Hepatocyte (in vitro differentiated cells): ENCODE measurements at regions not wholly inside any gene's neighbourhood (a gene's known extent, or its start where the extent isn't known, plus 50 kb on each side); places are given as distances from the start of the nearest gene placed in this dataset. TPM values are rescaled to one million over a fixed set of nuclear protein-coding genes. Genes with fewer than 3 reads are reported as not detected.

Experiments
- DNase-seq: peaks from one replicate; pipeline ENCODE4 v3.0.0-alpha.2; 2016; ENCODE audit warnings: low spot score
- H2AFZ ChIP-seq: fragments of 200-600 bp; sonication (generic); 2 replicates; pipeline ENCODE4 v1.6.0; 2016; ENCODE audit warnings: antibody characterized with exemption, mild to moderate bottlenecking
- H3K27ac ChIP-seq: fragments of 200-600 bp; sonication (generic); 2 replicates; pipeline ENCODE4 v1.5.1; 2016; ENCODE audit warnings: mild to moderate bottlenecking
- H3K27me3 ChIP-seq: fragments of 200-600 bp; sonication (generic); 2 replicates; pipeline ENCODE4 v1.6.1; 2016
- H3K36me3 ChIP-seq: fragments of 200-600 bp; sonication (generic); replicated peaks from 2 replicates; pipeline ENCODE4 v1.5.1; 2016; ENCODE audit warnings: low read depth; ENCODE audit not compliant: insufficient read depth
- H3K4me1 ChIP-seq: fragments of 200-600 bp; sonication (generic); 2 replicates; pipeline ENCODE4 v1.5.1; 2016; ENCODE audit warnings: mild to moderate bottlenecking, moderate library complexity; ENCODE audit not compliant: insufficient read depth
- H3K4me2 ChIP-seq: fragments of 200-600 bp; sonication (generic); 2 replicates; pipeline ENCODE4 v1.6.0; 2016
- H3K4me3 ChIP-seq: fragments of 200-600 bp; sonication (generic); 2 replicates; pipeline ENCODE4 v1.5.1; 2016; ENCODE audit warnings: mild to moderate bottlenecking
- H3K79me2 ChIP-seq: fragments of 200-600 bp; sonication (generic); 2 replicates; pipeline ENCODE4 v1.6.0; 2017; ENCODE audit warnings: mild to moderate bottlenecking
- H3K9me2 ChIP-seq: fragments of 200-600 bp; sonication (generic); replicated peaks from 2 replicates; pipeline ENCODE4 v1.6.0; 2017; ENCODE audit warnings: mild to moderate bottlenecking; ENCODE audit not compliant: insufficient read depth
- H3K9me3 ChIP-seq: fragments of 200-600 bp; sonication (generic); 2 replicates; pipeline ENCODE4 v1.5.1; 2016; ENCODE audit warnings: low read depth, mild to moderate bottlenecking
- H4K20me1 ChIP-seq: fragments of 200-600 bp; sonication (generic); 2 replicates; pipeline ENCODE4 v1.6.0; 2016; ENCODE audit warnings: mild to moderate bottlenecking; ENCODE audit not compliant: insufficient read depth, poor library complexity, severe bottlenecking
- EZH2 ChIP-seq: fragments of 200-600 bp; sonication (generic); IDR thresholded peaks from 2 replicates; pipeline ENCODE4 v1.6.1; 2016; ENCODE audit warnings: antibody characterized with exemption, mild to moderate bottlenecking, borderline replicate concordance
- EZH2phosphoT487 ChIP-seq: fragments of 200-600 bp; sonication (generic); IDR thresholded peaks from one replicate; pipeline ENCODE4 v1.6.1; 2018; ENCODE audit warnings: antibody characterized with exemption, mild to moderate bottlenecking, low read depth, moderate library complexity; ENCODE audit not compliant: unreplicated experiment, severe bottlenecking
- WGBS: methylation state at CpG from one replicate; pipeline ENCODE4 v1.1.6; 2016; ENCODE audit warnings: low lambda C conversion rate; ENCODE audit errors: missing lambda C conversion rate; 5-methylcytosine and 5-hydroxymethylcytosine counted together
- small RNA-seq: library from RNA; depleted of rRNA; stranded (forward); fragments of <200 nt; gene quantifications from one replicate; pipeline ENCODE3, GENCODE V24; 2014
- TF ChIP-seq, protein P1 (sequence below): fragments of 200-600 bp; sonication (generic); IDR thresholded peaks from 2 replicates; pipeline ENCODE4 v1.5.1; 2016; ENCODE audit warnings: antibody characterized with exemption, mild to moderate bottlenecking; ENCODE audit not compliant: poor library complexity

DNA sequence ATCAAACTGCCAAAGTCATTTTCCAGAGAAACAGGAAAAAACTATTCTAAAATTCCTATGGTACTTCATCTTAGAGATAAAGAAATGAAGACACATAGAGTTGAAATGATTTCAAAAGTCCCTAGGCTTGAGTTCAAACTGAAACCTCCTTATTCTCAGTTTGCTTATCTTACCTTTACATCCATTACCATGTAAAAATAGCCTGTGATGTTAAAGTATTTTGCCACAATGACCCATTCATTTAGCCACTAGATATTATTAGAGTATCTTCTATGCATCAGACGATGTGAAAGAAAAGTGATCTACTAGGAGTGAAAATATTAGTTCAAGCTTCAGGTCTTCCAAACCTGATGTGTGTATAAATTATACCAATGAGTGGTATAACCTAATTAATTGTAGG is 55.1 kb upstream of the TTC14 start:
- H3K4me3 ChIP-seq, result no peak overlapping the region
- H2AFZ ChIP-seq, result no peak overlapping the region
- no peaks in the 10 kb centered on the region for H3K4me1 ChIP-seq
- H3K27me3 ChIP-seq, result no peaks in the 10 kb centered on the region
- no peaks in the 10 kb centered on the region for H3K36me3 ChIP-seq
- H4K20me1 ChIP-seq, result no peaks in the 10 kb centered on the region
- 82% methylated on average over 1 of the region's 1 CpG for WGBS
- TF ChIP-seq, protein P1, sequence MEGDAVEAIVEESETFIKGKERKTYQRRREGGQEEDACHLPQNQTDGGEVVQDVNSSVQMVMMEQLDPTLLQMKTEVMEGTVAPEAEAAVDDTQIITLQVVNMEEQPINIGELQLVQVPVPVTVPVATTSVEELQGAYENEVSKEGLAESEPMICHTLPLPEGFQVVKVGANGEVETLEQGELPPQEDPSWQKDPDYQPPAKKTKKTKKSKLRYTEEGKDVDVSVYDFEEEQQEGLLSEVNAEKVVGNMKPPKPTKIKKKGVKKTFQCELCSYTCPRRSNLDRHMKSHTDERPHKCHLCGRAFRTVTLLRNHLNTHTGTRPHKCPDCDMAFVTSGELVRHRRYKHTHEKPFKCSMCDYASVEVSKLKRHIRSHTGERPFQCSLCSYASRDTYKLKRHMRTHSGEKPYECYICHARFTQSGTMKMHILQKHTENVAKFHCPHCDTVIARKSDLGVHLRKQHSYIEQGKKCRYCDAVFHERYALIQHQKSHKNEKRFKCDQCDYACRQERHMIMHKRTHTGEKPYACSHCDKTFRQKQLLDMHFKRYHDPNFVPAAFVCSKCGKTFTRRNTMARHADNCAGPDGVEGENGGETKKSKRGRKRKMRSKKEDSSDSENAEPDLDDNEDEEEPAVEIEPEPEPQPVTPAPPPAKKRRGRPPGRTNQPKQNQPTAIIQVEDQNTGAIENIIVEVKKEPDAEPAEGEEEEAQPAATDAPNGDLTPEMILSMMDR, result no peak
- no peak for TF ChIP-seq EZH2phosphoT487
- TF ChIP-seq EZH2, result no peak
- H3K27ac ChIP-seq, result no peak overlapping the region
- no peak overlapping the region for H3K4me2 ChIP-seq
- no peaks in the 10 kb centered on the region for H3K79me2 ChIP-seq
- DNase-seq, result no peak
- H3K9me3 ChIP-seq, result no peaks in the 10 kb centered on the region
- no peaks in the 10 kb centered on the region for H3K9me2 ChIP-seq

DNA sequence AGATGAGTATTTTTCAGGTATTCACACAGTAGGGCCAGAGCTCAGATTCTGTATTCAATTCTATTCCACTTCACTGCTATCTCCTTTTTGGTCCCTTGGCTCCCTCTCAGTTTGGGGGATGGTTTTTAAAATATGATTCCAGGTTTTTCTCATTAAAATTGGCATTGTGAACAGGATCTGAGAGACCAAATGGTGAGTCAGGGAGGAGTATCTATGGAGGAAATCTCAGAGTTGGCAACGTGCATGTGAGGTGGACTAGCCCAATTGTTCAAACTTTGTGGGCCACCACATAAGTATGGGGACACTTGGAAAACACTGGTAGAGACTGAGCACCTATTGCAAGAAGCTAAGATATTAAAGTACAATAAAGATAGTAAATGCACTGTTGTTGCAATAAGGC is 53.9 kb upstream of the TTC14 start:
- no peak overlapping the region for H3K27ac ChIP-seq
- no peaks in the 10 kb centered on the region for H3K9me3 ChIP-seq
- H3K4me3 ChIP-seq, result no peak overlapping the region
- H4K20me1 ChIP-seq, result no peaks in the 10 kb centered on the region
- TF ChIP-seq EZH2 (no peak), EZH2phosphoT487 (no peak)
- TF ChIP-seq, protein P1, result no peak
- H2AFZ ChIP-seq, result no peak overlapping the region
- H3K4me2 ChIP-seq, result no peak overlapping the region
- DNase-seq, result no peak
- no peaks in the 10 kb centered on the region for H3K36me3 ChIP-seq
- H3K4me1 ChIP-seq, result no peaks in the 10 kb centered on the region
- 43% methylated on average over 1 of the region's 1 CpG for WGBS
- no peaks in the 10 kb centered on the region for H3K9me2 ChIP-seq
- no peaks in the 10 kb centered on the region for H3K79me2 ChIP-seq
- no peaks in the 10 kb centered on the region for H3K27me3 ChIP-seq

Small RNA genes in the stretch of these regions (small RNA-seq; reads per million reads assigned to genes)
- gene AC134503.1 (not detected), gene RF00096 (not detected), gene RNA5SP149 (1.5 reads per million, percentile 82 among the genes with 10 or more reads in this experiment)
